OCI-LY7 (cell line): ENCODE measurements at regions not wholly inside any gene's neighbourhood (a gene's known extent, or its start where the extent isn't known, plus 50 kb on each side); places are given as distances from the start of the nearest gene placed in this dataset.

Source experiments
- BruUV-seq: library from RNA; stranded (reverse); fragments of 400-500 nt; replicated peaks from 2 replicates; lab custom pipeline; 2021; lab: Mats Ljungman, UMichigan
- CTCF ChIA-PET: fragments of 300-600 bp; sonication (Branson Sonifier 250); formaldehyde crosslinking; loops from one replicate; lab custom pipeline; 2022; ENCODE audit warnings: antibody characterized with exemption; ENCODE audit not compliant: unreplicated experiment; lab: Charles Lee
- POLR2A ChIA-PET: fragments of 300-600 bp; sonication (Branson Sonifier 250); formaldehyde crosslinking; loops from one replicate; lab custom pipeline; 2022; ENCODE audit warnings: antibody characterized with exemption; lab: Charles Lee
- DNase-seq: peaks from one replicate; pipeline ENCODE4 v3.0.0-alpha.2; 2015; ENCODE audit warnings: low spot score
- H2AFZ ChIP-seq: fragments of 200-600 bp; sonication (generic), shearing (Covaris generic); 2 replicates; pipeline ENCODE4 v1.6.1; 2014; ENCODE audit warnings: mild to moderate bottlenecking, antibody characterized with exemption, low read length, moderate library complexity
- H3K27ac ChIP-seq: fragments of 200-600 bp; sonication (generic); 2 replicates; pipeline ENCODE4 v1.5.1; 2014; ENCODE audit warnings: mixed run types, low read depth, mild to moderate bottlenecking, moderate library complexity, low read length, inconsistent platforms; ENCODE audit not compliant: poor library complexity, severe bottlenecking
- H3K36me3 ChIP-seq: fragments of 200-600 bp; sonication (generic); 2 replicates; pipeline ENCODE4 v1.6.1; 2014; ENCODE audit warnings: mild to moderate bottlenecking, antibody characterized with exemption, low read length, moderate library complexity, mixed read lengths; ENCODE audit not compliant: insufficient read depth
- H3K4me1 ChIP-seq: fragments of 200-600 bp; sonication (generic); 2 replicates; pipeline ENCODE4 v1.5.1; 2014; ENCODE audit warnings: mild to moderate bottlenecking, low read length; ENCODE audit not compliant: insufficient read depth, poor library complexity, severe bottlenecking
- H3K4me2 ChIP-seq: fragments of 200-600 bp; sonication (generic); 2 replicates; pipeline ENCODE4 v1.6.1; 2014; ENCODE audit warnings: mild to moderate bottlenecking, low read length
- H3K4me3 ChIP-seq: fragments of 200-600 bp; sonication (generic); 2 replicates; pipeline ENCODE4 v1.5.1; 2014; ENCODE audit warnings: mild to moderate bottlenecking, low read depth, low read length; ENCODE audit not compliant: poor library complexity, severe bottlenecking
- H3K79me2 ChIP-seq: fragments of 200-600 bp; sonication (generic); 2 replicates; pipeline ENCODE4 v1.6.1; 2016; ENCODE audit warnings: low read depth, mild to moderate bottlenecking, low read length, moderate library complexity, mixed read lengths; ENCODE audit not compliant: insufficient read depth
- H3K9me2 ChIP-seq: fragments of 200-600 bp; sonication (generic); 2 replicates; pipeline ENCODE4 v1.6.1; 2016; ENCODE audit warnings: mild to moderate bottlenecking, low read length, mixed read lengths; ENCODE audit not compliant: insufficient read depth
- H3K9me3 ChIP-seq: fragments of 200-600 bp; sonication (generic); 2 replicates; pipeline ENCODE4 v1.6.1; 2014; ENCODE audit warnings: mild to moderate bottlenecking, mixed run types, low read length, mixed read lengths
- H4K20me1 ChIP-seq: fragments of 200-600 bp; sonication (generic); 2 replicates; pipeline ENCODE4 v1.6.1; 2014; ENCODE audit warnings: mild to moderate bottlenecking, antibody characterized with exemption, low read length, moderate library complexity, mixed read lengths; ENCODE audit not compliant: insufficient read depth
- CTCF ChIP-seq: fragments of 200-600 bp; sonication (generic); conservative IDR thresholded peaks from 2 replicates; pipeline ENCODE4 v1.5.1; 2014; ENCODE audit warnings: mild to moderate bottlenecking, antibody characterized with exemption, low read length, moderate library complexity, mixed read lengths
- EZH2phosphoT487 ChIP-seq: fragments of 200-600 bp; sonication (generic); IDR thresholded peaks from 2 replicates; pipeline ENCODE4 v1.6.1; 2018; ENCODE audit warnings: low read depth, borderline replicate concordance, mild to moderate bottlenecking, mixed run types, antibody characterized with exemption, low read length, moderate library complexity, mixed read lengths
- intact Hi-C: fragments of 100-400 bp; cut with micrococcal nuclease; formaldehyde crosslinking; loops from one replicate; pipeline ENCODE4 v1.10.0; 2022; ENCODE audit not compliant: unreplicated experiment

- Histone ChIP-seq H3K4me1 (no peaks in the 10 kb centered on the region), H2AFZ (no peak overlapping the region), H3K4me3 (no peak overlapping the region), H4K20me1 (no peaks in the 10 kb centered on the region), H3K79me2 (no peaks in the 10 kb centered on the region), H3K4me2 (no peak overlapping the region), H3K9me3 (no peaks in the 10 kb centered on the region), H3K27ac (no peak overlapping the region), H3K9me2 (no peaks in the 10 kb centered on the region), H3K36me3 (no peaks in the 10 kb centered on the region)
- ChIA-PET POLR2A (no interaction called here), CTCF (no interaction called here)
- intact Hi-C loops, result no loop called here
- BruUV-seq, result no TSS peak
- no peak for TF ChIP-seq EZH2phosphoT487
- no peak for TF ChIP-seq CTCF
- DNase-seq, result no peak
These were observed 152.7 kb downstream of the CBLN2 start for GRCh38 chr18:72391427-72391826.

GRCh38 chr18:72378016-72378415 is 166.1 kb downstream of the CBLN2 start:
- intact Hi-C loops, result no loop called here
- no peaks in the 10 kb centered on the region for H3K4me1 ChIP-seq
- no peak overlapping the region for H3K4me3 ChIP-seq
- ChIA-PET POLR2A (no interaction called here), CTCF (no interaction called here)
- BruUV-seq, result no TSS peak
- no peaks in the 10 kb centered on the region for H3K36me3 ChIP-seq
- H2AFZ ChIP-seq, result no peak overlapping the region
- no peaks in the 10 kb centered on the region for H3K9me3 ChIP-seq
- H3K9me2 ChIP-seq, result no peaks in the 10 kb centered on the region
- H3K4me2 ChIP-seq, result no peak overlapping the region
- no peaks in the 10 kb centered on the region for H4K20me1 ChIP-seq
- no peaks in the 10 kb centered on the region for H3K79me2 ChIP-seq
- TF ChIP-seq EZH2phosphoT487, result no peak
- TF ChIP-seq CTCF, result no peak
- no peak overlapping the region for H3K27ac ChIP-seq
- DNase-seq, result no peak

- H2AFZ ChIP-seq, result no peak overlapping the region
- no peaks in the 10 kb centered on the region for H3K9me2 ChIP-seq
- intact Hi-C loops, result no loop called here
- no peak overlapping the region for H3K4me3 ChIP-seq
- TF ChIP-seq CTCF (no peak), EZH2phosphoT487 (no peak)
- H3K4me1 ChIP-seq, result no peaks in the 10 kb centered on the region
- H4K20me1 ChIP-seq, result no peaks in the 10 kb centered on the region
- H3K79me2 ChIP-seq, result no peaks in the 10 kb centered on the region
- ChIA-PET CTCF (no interaction called here), POLR2A (no interaction called here)
- H3K27ac ChIP-seq, result no peak overlapping the region
- no peaks in the 10 kb centered on the region for H3K36me3 ChIP-seq
- no peak for DNase-seq
- H3K4me2 ChIP-seq, result no peak overlapping the region
- no TSS peak for BruUV-seq
- no peaks in the 10 kb centered on the region for H3K9me3 ChIP-seq
These were observed 167.9 kb downstream of the CBLN2 start for GRCh38 chr18:72376256-72376655.
